KMS-11 (cell line): ENCODE measurements at regions not wholly inside any gene's neighbourhood (a gene's known extent, or its start where the extent isn't known, plus 50 kb on each side); places are given as distances from the start of the nearest gene placed in this dataset.

Experiments used
- H2AFZ ChIP-seq: fragments of 200-600 bp; sonication (generic); 2 replicates; pipeline ENCODE4 v1.6.1; 2016; ENCODE audit warnings: antibody characterized with exemption, mixed run types, low read depth
- H3K27ac ChIP-seq: fragments of 200-600 bp; sonication (generic); 2 replicates; pipeline ENCODE4 v1.6.1; 2016; ENCODE audit warnings: mild to moderate bottlenecking, mixed run types
- H3K27me3 ChIP-seq: fragments of 200-600 bp; sonication (generic); 2 replicates; pipeline ENCODE4 v1.6.1; 2017; ENCODE audit warnings: mild to moderate bottlenecking, low read depth, mixed run types, moderate library complexity; ENCODE audit not compliant: insufficient read depth
- H3K36me3 ChIP-seq: fragments of 200-600 bp; sonication (generic); 2 replicates; pipeline ENCODE4 v1.6.1; 2017; ENCODE audit warnings: mild to moderate bottlenecking, mixed run types; ENCODE audit not compliant: insufficient read depth
- H3K4me1 ChIP-seq: fragments of 200-600 bp; sonication (generic); 2 replicates; pipeline ENCODE4 v1.6.1; 2016; ENCODE audit warnings: mild to moderate bottlenecking, low read depth, mixed run types; ENCODE audit not compliant: poor library complexity, severe bottlenecking
- H3K4me2 ChIP-seq: fragments of 200-600 bp; sonication (generic); 2 replicates; pipeline ENCODE4 v1.7.0; 2016; ENCODE audit warnings: mild to moderate bottlenecking, mixed run types
- H3K4me3 ChIP-seq: fragments of 200-600 bp; sonication (generic); IDR thresholded peaks from 2 replicates; pipeline ENCODE4 v1.6.1; 2017; ENCODE audit warnings: low read depth, low read length, mixed read lengths; ENCODE audit not compliant: insufficient read depth
- H3K79me2 ChIP-seq: fragments of 200-600 bp; sonication (generic); 2 replicates; pipeline ENCODE4 v1.6.1; 2016; ENCODE audit warnings: low read depth, mixed run types; ENCODE audit not compliant: insufficient read depth
- H3K9ac ChIP-seq: fragments of 200-600 bp; sonication (generic); 2 replicates; pipeline ENCODE4 v1.6.1; 2016; ENCODE audit warnings: mild to moderate bottlenecking, mixed run types
- H4K20me1 ChIP-seq: fragments of 200-600 bp; sonication (generic); 2 replicates; pipeline ENCODE4 v1.6.1; 2016; ENCODE audit warnings: mild to moderate bottlenecking, mixed run types; ENCODE audit not compliant: insufficient read depth
- TF ChIP-seq, protein P1 (sequence below): fragments of 200-600 bp; sonication (generic); conservative IDR thresholded peaks from 2 replicates; pipeline ENCODE4 v1.6.1; 2017; ENCODE audit warnings: low read depth, mild to moderate bottlenecking, antibody characterized with exemption, low read length, moderate library complexity, mixed read lengths

DNA sequence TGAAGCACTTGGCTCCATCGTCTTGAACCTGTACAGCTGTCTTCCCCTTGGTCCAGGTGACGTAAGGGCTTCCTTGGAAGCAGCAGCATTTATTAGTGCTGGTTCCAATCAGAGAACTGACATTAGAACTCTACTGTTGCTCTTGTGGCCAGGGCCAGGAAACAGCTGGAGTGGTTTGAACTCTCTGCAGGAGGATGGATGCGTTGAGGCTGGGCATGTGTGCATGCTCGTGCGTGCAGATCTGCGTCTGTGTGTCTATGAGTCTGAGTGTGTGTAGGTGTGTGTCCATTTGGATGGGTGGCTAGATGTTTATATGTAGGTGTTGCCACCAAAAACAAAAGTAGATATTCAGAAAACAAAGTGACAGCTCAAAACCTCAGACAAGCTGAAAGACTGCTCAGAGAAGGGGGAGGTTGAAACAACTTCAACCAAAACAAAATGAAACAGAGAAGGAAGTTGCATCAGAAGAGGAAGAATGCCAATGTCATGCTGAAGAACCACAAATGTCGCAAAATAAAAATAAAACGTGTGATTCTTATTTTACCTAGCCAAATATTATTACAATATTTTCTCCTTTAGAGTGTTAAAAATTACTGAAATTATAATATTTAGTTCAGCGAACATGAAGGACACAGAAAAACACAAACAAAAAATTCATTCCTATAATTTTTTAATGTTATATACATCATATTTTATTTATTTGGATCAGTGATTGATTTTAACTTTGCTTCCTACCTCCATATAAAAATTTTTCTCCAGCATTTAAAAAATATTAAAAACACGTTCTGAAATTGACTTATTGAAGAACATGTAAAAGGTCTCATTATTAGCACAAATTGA lies 96.1 kb upstream of the MKLN1 start:
- Histone ChIP-seq H3K4me1 (peaks cover 40% of the 10 kb centered on the region), H3K27ac (peak overlapping the region; percentile 84), H3K27me3 (no peaks in the 10 kb centered on the region), H4K20me1 (no peaks in the 10 kb centered on the region), H3K36me3 (no peaks in the 10 kb centered on the region), H3K4me3 (no peak overlapping the region), H3K4me2 (peak overlapping the region; percentile 65), H2AFZ (peak overlapping the region; percentile 78), H3K9ac (peak overlapping the region; percentile 66), H3K79me2 (no peaks in the 10 kb centered on the region)
- TF ChIP-seq, protein P1, sequence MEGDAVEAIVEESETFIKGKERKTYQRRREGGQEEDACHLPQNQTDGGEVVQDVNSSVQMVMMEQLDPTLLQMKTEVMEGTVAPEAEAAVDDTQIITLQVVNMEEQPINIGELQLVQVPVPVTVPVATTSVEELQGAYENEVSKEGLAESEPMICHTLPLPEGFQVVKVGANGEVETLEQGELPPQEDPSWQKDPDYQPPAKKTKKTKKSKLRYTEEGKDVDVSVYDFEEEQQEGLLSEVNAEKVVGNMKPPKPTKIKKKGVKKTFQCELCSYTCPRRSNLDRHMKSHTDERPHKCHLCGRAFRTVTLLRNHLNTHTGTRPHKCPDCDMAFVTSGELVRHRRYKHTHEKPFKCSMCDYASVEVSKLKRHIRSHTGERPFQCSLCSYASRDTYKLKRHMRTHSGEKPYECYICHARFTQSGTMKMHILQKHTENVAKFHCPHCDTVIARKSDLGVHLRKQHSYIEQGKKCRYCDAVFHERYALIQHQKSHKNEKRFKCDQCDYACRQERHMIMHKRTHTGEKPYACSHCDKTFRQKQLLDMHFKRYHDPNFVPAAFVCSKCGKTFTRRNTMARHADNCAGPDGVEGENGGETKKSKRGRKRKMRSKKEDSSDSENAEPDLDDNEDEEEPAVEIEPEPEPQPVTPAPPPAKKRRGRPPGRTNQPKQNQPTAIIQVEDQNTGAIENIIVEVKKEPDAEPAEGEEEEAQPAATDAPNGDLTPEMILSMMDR = no peak

DNA sequence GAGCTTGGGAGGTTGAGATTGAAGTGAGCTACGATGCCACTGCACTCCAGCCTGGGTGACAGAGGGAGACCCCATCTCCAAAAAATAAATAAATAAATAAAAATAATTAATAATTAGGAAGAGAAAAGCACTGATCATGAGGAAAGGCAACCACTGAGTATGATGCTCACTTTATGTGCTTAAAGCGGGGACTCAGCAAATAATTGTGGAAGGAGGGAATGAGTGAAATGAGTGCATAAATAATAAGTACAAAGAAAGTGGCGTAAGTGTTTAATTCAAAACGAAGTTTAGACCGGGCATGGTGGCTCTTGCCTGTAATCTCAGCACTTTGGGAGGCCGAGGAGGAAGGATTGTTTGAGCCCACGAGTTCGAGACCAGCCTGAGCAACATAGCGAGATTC lies 94.9 kb upstream of the MKLN1 start:
- Histone ChIP-seq H3K79me2 (no peaks in the 10 kb centered on the region), H2AFZ (peak overlapping the region; percentile 78; the same call in 1 of the 2 replicates), H3K9ac (no peak overlapping the region), H3K27ac (peak overlapping the region; percentile 84; the same call in 1 of the 2 replicates), H3K4me1 (peaks cover 32% of the 10 kb centered on the region), H3K4me3 (no peak overlapping the region), H4K20me1 (no peaks in the 10 kb centered on the region), H3K36me3 (no peaks in the 10 kb centered on the region), H3K27me3 (no peaks in the 10 kb centered on the region), H3K4me2 (peak overlapping the region; percentile 65; the same call in 1 of the 2 replicates)
- TF ChIP-seq, protein P1 = no peak

DNA sequence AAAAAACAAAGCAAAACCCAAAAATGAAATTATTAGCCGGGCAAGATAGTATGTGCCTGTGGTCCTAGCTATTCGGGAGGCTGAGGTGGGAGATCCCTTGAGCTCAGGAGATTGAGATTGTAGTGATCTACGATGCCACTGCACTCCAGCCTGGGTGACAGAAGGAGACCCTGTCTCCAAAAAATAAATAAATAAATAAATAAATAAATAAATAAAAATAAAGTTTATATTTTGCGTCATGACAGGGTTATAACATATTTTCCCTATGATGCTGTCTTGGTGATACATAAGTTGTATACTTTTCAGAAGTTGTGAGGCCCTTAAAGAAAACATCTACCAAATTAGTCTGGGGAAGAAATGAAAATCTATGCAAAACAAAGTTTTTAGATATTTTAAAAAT lies 94.5 kb upstream of the MKLN1 start:
- Histone ChIP-seq H2AFZ (no peak overlapping the region), H3K4me1 (peaks cover 32% of the 10 kb centered on the region), H3K79me2 (no peaks in the 10 kb centered on the region), H3K4me3 (no peak overlapping the region), H3K36me3 (no peaks in the 10 kb centered on the region), H3K27ac (no peak overlapping the region), H4K20me1 (no peaks in the 10 kb centered on the region), H3K4me2 (no peak overlapping the region), H3K9ac (no peak overlapping the region), H3K27me3 (no peaks in the 10 kb centered on the region)
- TF ChIP-seq, protein P1 = no peak

DNA sequence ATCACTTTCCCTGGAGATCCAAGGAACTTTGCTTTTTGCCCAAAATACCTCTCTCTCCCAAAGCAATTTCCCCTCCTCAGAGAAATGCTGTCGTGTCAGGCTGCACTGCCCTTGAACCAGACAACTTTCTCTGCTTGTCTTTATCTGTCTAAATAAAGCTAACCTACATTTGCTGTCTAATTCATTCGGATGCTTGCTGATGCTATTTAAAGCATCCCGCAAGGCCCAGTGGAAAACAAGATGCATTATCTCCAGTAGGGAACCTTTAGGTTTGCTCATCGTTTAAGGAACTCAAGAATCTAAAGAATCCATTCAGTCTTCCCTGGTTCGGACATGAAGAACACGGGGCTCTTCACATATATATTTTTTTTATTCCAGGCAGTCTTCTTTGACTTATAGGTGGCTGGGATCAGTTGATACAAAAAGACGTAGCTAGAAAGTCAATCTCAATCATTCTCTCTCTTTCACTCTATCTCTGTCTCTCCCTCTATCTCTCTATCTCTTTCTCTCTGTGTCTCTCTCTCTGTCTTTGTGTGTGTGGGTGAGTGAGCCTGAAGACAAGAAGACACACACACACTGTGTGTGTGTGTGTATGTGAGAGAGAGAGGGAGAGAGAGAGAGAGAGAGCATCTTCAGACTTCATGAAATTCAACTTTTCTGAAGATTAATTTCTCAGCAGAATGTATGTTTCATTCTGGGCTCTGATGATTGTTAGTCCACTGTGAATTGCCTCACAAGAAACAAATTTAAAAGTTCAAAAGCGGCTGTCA lies 92.8 kb upstream of the MKLN1 start:
- no peak overlapping the region for H3K4me2 ChIP-seq
- no peak overlapping the region for H2AFZ ChIP-seq
- no peaks in the 10 kb centered on the region for H4K20me1 ChIP-seq
- TF ChIP-seq, protein P1 = no peak
- H3K4me1 ChIP-seq = peaks cover 31% of the 10 kb centered on the region
- H3K27me3 ChIP-seq = no peaks in the 10 kb centered on the region
- no peak overlapping the region for H3K9ac ChIP-seq
- H3K27ac ChIP-seq = no peak overlapping the region
- no peaks in the 10 kb centered on the region for H3K36me3 ChIP-seq
- no peaks in the 10 kb centered on the region for H3K79me2 ChIP-seq
- H3K4me3 ChIP-seq = no peak overlapping the region
